GM19467 (cell line): ENCODE measurements at regions not wholly inside any gene's neighbourhood (a gene's known extent, or its start where the extent isn't known, plus 50 kb on each side); places are given as distances from the start of the nearest gene placed in this dataset.

ENCODE experiments used
- ATAC-seq: cut with Tn5 transposase; IDR thresholded peaks from one replicate; pipeline ENCODE4 v1.9.1; 2021; ENCODE audit warnings: mild to moderate bottlenecking, moderate library complexity; ENCODE audit not compliant: unreplicated experiment

- ATAC-seq = no peak
These were observed 79.1 kb upstream of the SDK2 start for GRCh38 chr17:73723317-73723716.

GRCh38 chr17:73724341-73724740 is 80.1 kb upstream of the SDK2 start:
- ATAC-seq = no peak

GRCh38 chr17:73724990-73725389 is 80.7 kb upstream of the SDK2 start:
- ATAC-seq = no peak

- ATAC-seq = no peak
These were observed 81.7 kb upstream of the SDK2 start for GRCh38 chr17:73725794-73726515.

GRCh38 chr17:73727941-73728340 is 83.7 kb upstream of the SDK2 start:
- ATAC-seq = no peak

GRCh38 chr17:73729101-73729500 is 84.9 kb upstream of the SDK2 start:
- ATAC-seq = no peak

GRCh38 chr17:73731733-73732132 is 87.5 kb upstream of the SDK2 start:
- ATAC-seq = no peak

- no peak for ATAC-seq
These were observed 89.3 kb upstream of the SDK2 start for GRCh38 chr17:73733517-73733916.

GRCh38 chr17:73735245-73735644 is 91.0 kb upstream of the SDK2 start:
- ATAC-seq = no peak

GRCh38 chr17:73738751-73739575 is 94.7 kb upstream of the SDK2 start:
- no peak for ATAC-seq

- no peak for ATAC-seq
These were observed 96.1 kb upstream of the SDK2 start for GRCh38 chr17:73740370-73740769.

GRCh38 chr17:73742948-73743381 is 98.7 kb upstream of the SDK2 start:
- ATAC-seq = no peak

GRCh38 chr17:73743518-73744201 is 99.4 kb upstream of the SDK2 start:
- ATAC-seq = no peak

- ATAC-seq = no peak
These were observed 100.2 kb upstream of the SDK2 start for GRCh38 chr17:73744411-73744810.

GRCh38 chr17:73746314-73747073 is 102.2 kb upstream of the SDK2 start:
- no peak for ATAC-seq

- ATAC-seq = no peak
These were observed 103.2 kb upstream of the SDK2 start for GRCh38 chr17:73747221-73748002.

GRCh38 chr17:73748508-73748907 is 104.3 kb upstream of the SDK2 start:
- ATAC-seq = no peak

GRCh38 chr17:73749337-73749823 is 105.1 kb upstream of the SDK2 start:
- ATAC-seq = no peak

GRCh38 chr17:73749928-73750605 is 105.8 kb upstream of the SDK2 start:
- no peak for ATAC-seq
